HCT116 (cell line): ENCODE measurements at regions not wholly inside any gene's neighbourhood (a gene's known extent, or its start where the extent isn't known, plus 50 kb on each side); places are given as distances from the start of the nearest gene placed in this dataset.

Source experiments
- ATAC-seq: fragments of 200-7000 bp; cut with Tn5 transposase; 2 replicates; pipeline ENCODE4 v1.9.1; 2020; ENCODE audit warnings: mild to moderate bottlenecking, moderate library complexity
- BruUV-seq: library from RNA; stranded (reverse); fragments of 400-500 nt; replicated peaks from 2 replicates; lab custom pipeline; 2021; lab: Mats Ljungman, UMichigan
- CTCF ChIA-PET: fragments of 300-600 bp; sonication (Branson Sonifier 250); formaldehyde crosslinking; loops from one replicate; lab custom pipeline; 2021; ENCODE audit warnings: antibody characterized with exemption; lab: Charles Lee
- POLR2A ChIA-PET: fragments of 300-600, 350-600 bp; sonication (Branson Sonifier 250); formaldehyde crosslinking; loops from one replicate; lab custom pipeline; 2021; ENCODE audit warnings: antibody characterized with exemption; lab: Charles Lee
- RAD21 ChIA-PET, 2 experiments: fragments of 300-600 bp; sonication (Branson Sonifier 250); formaldehyde crosslinking; loops; one replicate each; lab custom pipeline; 2023; ENCODE audit warnings: low total read pairs in 2 of 2; ENCODE audit not compliant: uncharacterized antibody in 2 of 2, unreplicated experiment in 2 of 2, low non-redundant PET in 1 of 2; lab: Charles Lee
- DNase-seq: peaks from one replicate; pipeline ENCODE4 v3.0.0-alpha.2; 2010; ENCODE audit warnings: low read depth, low spot score
- H2AFZ ChIP-seq: fragments of 200-600 bp; shearing (Covaris generic), sonication (generic); 2 replicates; pipeline ENCODE4 v1.6.1; 2017; ENCODE audit warnings: low read depth, mixed run types, mixed read lengths, antibody characterized with exemption, low read length; ENCODE audit not compliant: poor library complexity, severe bottlenecking
- H3K27ac ChIP-seq: 2 replicates; pipeline ENCODE4 v1.5.1; 2012; ENCODE audit warnings: low read depth, low read length
- H3K27me3 ChIP-seq: fragments of 200-600 bp; sonication (generic); 2 replicates; pipeline ENCODE4 v1.6.1; 2016; ENCODE audit warnings: mixed run types, low read length, mixed read lengths; ENCODE audit not compliant: insufficient read depth
- H3K36me3 ChIP-seq, 2 experiments: fragments of 200-500 bp in 1 of 2; fragments of 200-600 bp in 1 of 2; sonication (Bioruptor generic) in 1 of 2; sonication (generic) in 1 of 2; 2 replicates each; pipeline versions ENCODE4 v1.5.1 to v1.6.1; 2014 to 2016; ENCODE audit warnings: low read length in 2 of 2, inconsistent platforms in 1 of 2, mixed read lengths in 1 of 2, mixed run types in 1 of 2; ENCODE audit not compliant: insufficient read depth in 2 of 2, control insufficient read depth in 1 of 2
- H3K4me1 ChIP-seq, 2 experiments: fragments of 200-600 bp in 1 of 2; sonication (generic) in 1 of 2; 2 replicates each; pipeline versions ENCODE4 v1.5.1 to v1.6.1; 2012 to 2017; ENCODE audit warnings: low read length in 2 of 2, inconsistent platforms in 1 of 2, mild to moderate bottlenecking in 1 of 2, mixed read lengths in 1 of 2, mixed run types in 1 of 2, moderate library complexity in 1 of 2; ENCODE audit not compliant: insufficient read depth in 2 of 2, control insufficient read depth in 1 of 2
- H3K4me2 ChIP-seq: fragments of 200-600 bp; sonication (generic); 2 replicates; pipeline ENCODE4 v1.6.1; 2017; ENCODE audit warnings: mixed run types, low read length, mixed read lengths
- H3K4me3 ChIP-seq, 2 experiments: fragments of 200-600 bp in 1 of 2; sonication (generic) in 1 of 2; replicated peaks in 1 of 2; 2 replicates each; pipeline ENCODE4 v1.5.1; 2011 to 2016; ENCODE audit warnings: low read length in 2 of 2, control low read depth in 1 of 2, low read depth in 1 of 2, mild to moderate bottlenecking in 1 of 2, mixed read lengths in 1 of 2, mixed run types in 1 of 2
- H3K79me2 ChIP-seq: fragments of 200-600 bp; sonication (generic); 2 replicates; pipeline ENCODE4 v1.6.1; 2017; ENCODE audit warnings: mild to moderate bottlenecking, mixed run types, low read length, moderate library complexity, mixed read lengths; ENCODE audit not compliant: insufficient read depth
- H3K9ac ChIP-seq: fragments of 200-600 bp; sonication (generic); 2 replicates; pipeline ENCODE4 v1.6.1; 2016; ENCODE audit warnings: low read length, mixed read lengths
- H3K9me2 ChIP-seq: fragments of 200-600 bp; sonication (generic), shearing (Covaris generic); 2 replicates; pipeline ENCODE4 v1.6.1; 2017; ENCODE audit warnings: mixed run types, mild to moderate bottlenecking, moderate library complexity; ENCODE audit not compliant: insufficient read depth
- H3K9me3 ChIP-seq, 2 experiments: fragments of 200-500 bp in 1 of 2; fragments of 200-600 bp in 1 of 2; sonication (Bioruptor generic) in 1 of 2; sonication (generic) in 1 of 2; 2 replicates each; pipeline ENCODE4 v1.6.1; 2014 to 2017; ENCODE audit warnings: low read length in 2 of 2, mixed read lengths in 2 of 2, inconsistent platforms in 1 of 2, low read depth in 1 of 2, mild to moderate bottlenecking in 1 of 2, mixed run types in 1 of 2, moderate library complexity in 1 of 2; ENCODE audit not compliant: control insufficient read depth in 1 of 2, insufficient read depth in 1 of 2
- H4K20me1 ChIP-seq: fragments of 200-600 bp; sonication (generic), shearing (Covaris generic); 2 replicates; pipeline ENCODE4 v1.6.1; 2017; ENCODE audit warnings: mixed run types, mild to moderate bottlenecking, moderate library complexity; ENCODE audit not compliant: insufficient read depth
- CBX3 ChIP-seq: IDR thresholded peaks from 2 replicates; pipeline ENCODE4 v1.6.1; 2012; ENCODE audit warnings: low read depth
- CEBPB ChIP-seq: IDR thresholded peaks from 2 replicates; pipeline ENCODE4 v1.6.1; 2012; ENCODE audit warnings: low read depth
- EGR1 ChIP-seq: IDR thresholded peaks from 2 replicates; pipeline ENCODE4 v1.6.1; 2012; ENCODE audit warnings: low read depth
- EZH2 ChIP-seq: fragments of 200-600 bp; sonication (generic); IDR thresholded peaks from 2 replicates; pipeline ENCODE4 v1.6.1; 2017; ENCODE audit warnings: antibody characterized with exemption, mixed run types
- JUND ChIP-seq: IDR thresholded peaks from 2 replicates; pipeline ENCODE4 v1.6.1; 2012
- POLR2A ChIP-seq: IDR thresholded peaks from 2 replicates; pipeline ENCODE4 v1.7.0; 2011; ENCODE audit warnings: borderline replicate concordance; ENCODE audit not compliant: insufficient read depth, insufficient read length; ENCODE audit errors: extremely low read depth
- POLR2AphosphoS5 ChIP-seq: IDR thresholded peaks from 2 replicates; pipeline ENCODE4 v1.6.1; 2011; ENCODE audit warnings: mild to moderate bottlenecking, low read depth, low read length, moderate library complexity
- SIN3A ChIP-seq: IDR thresholded peaks from 2 replicates; pipeline ENCODE4 v1.6.1; 2012; ENCODE audit warnings: low read depth
- SRF ChIP-seq: IDR thresholded peaks from 2 replicates; pipeline ENCODE4 v1.6.1; 2012; ENCODE audit warnings: low read depth
- TCF7L2 ChIP-seq: IDR thresholded peaks from 2 replicates; pipeline ENCODE4 v1.7.0; 2011; ENCODE audit warnings: borderline replicate concordance, inconsistent platforms; ENCODE audit not compliant: insufficient read depth, insufficient read length; ENCODE audit errors: extremely low read depth
- YY1 ChIP-seq: IDR thresholded peaks from 2 replicates; pipeline ENCODE4 v1.6.1; 2011; ENCODE audit warnings: low read length, low read depth, moderate library complexity, mild to moderate bottlenecking; ENCODE audit not compliant: insufficient replicate concordance; ENCODE audit errors: extremely low read depth
- ZFX ChIP-seq: fragments of 450-650 bp; IDR thresholded peaks from 2 replicates; pipeline ENCODE4 v1.6.1; 2017
- ZNF274 ChIP-seq: fragments of 200-500 bp; sonication (Bioruptor generic); IDR thresholded peaks from 2 replicates; pipeline ENCODE4 v1.6.1; 2014; ENCODE audit warnings: mild to moderate bottlenecking, low read depth, low read length, inconsistent platforms
- intact Hi-C: fragments of 100-400 bp; cut with micrococcal nuclease; formaldehyde crosslinking; loops from 2 replicates; pipeline ENCODE4 v1.10.0; 2022
- TF ChIP-seq, protein P1 (sequence below): IDR thresholded peaks from 2 replicates; pipeline ENCODE4 v1.6.1; 2012
- TF ChIP-seq, protein P2 (sequence below), 3 experiments: fragments of 200-600 bp in 1 of 3; sonication (generic) in 1 of 3; IDR thresholded peaks in 2 of 3; conservative IDR thresholded peaks in 1 of 3; 2 replicates each; pipeline ENCODE4 v1.5.1; 2012 to 2017; ENCODE audit warnings: low read depth in 2 of 3, low read length in 2 of 3, antibody characterized with exemption in 1 of 3, borderline replicate concordance in 1 of 3, control low read depth in 1 of 3, mild to moderate bottlenecking in 1 of 3, mixed read lengths in 1 of 3, mixed run types in 1 of 3, moderate library complexity in 1 of 3; ENCODE audit not compliant: insufficient read depth in 1 of 3

DNA sequence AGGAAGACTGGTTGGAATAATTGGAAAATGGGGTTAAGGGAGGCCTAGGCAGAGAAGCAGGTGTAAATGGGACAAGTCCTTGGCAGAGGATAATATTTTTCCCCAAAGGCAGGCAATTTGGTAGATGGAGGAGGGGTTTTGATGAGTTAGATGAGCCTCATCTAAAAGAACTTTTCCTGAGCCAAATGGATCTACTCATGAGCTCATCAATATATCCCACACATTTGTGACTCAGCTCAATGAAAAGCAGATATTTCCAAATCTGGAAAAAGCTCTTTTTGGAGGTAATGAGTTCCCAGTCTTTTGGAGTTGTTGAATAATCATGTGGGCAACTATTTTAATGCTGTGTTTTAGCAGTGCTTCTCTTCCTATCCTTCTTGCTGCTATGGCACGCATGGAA lies 685.5 kb upstream of the CITED2 start:
- Histone ChIP-seq H3K9me2 (no peaks in the 10 kb centered on the region; the same call in 1 of the 2 replicates), H3K4me3 (no peak overlapping the region), H2AFZ (no peak overlapping the region)
- RAD21 ChIA-PET, result no interaction called here
- CTCF ChIA-PET, result no interaction called here
- intact Hi-C loops, result no loop called here
- TF ChIP-seq EGR1 (no peak), JUND (no peak), POLR2AphosphoS5 (no peak), CEBPB (no peak), TCF7L2 (no peak), ZFX (no peak), ZNF274 (no peak)
- TF ChIP-seq, all 23 proteins: peak for 0
- Histone ChIP-seq H3K9ac (no peak overlapping the region), H3K27me3 (no peaks in the 10 kb centered on the region), H3K4me1 (no peaks in the 10 kb centered on the region), H3K36me3 (no peaks in the 10 kb centered on the region), H3K79me2 (no peaks in the 10 kb centered on the region), H3K27ac (no peak overlapping the region), H3K4me2 (no peak overlapping the region), H4K20me1 (no peaks in the 10 kb centered on the region), H3K9me3 (no peaks in the 10 kb centered on the region)
- BruUV-seq, result no TSS peak
- POLR2A ChIA-PET, result no interaction called here
- no peak for DNase-seq
- ATAC-seq, result no peak

DNA sequence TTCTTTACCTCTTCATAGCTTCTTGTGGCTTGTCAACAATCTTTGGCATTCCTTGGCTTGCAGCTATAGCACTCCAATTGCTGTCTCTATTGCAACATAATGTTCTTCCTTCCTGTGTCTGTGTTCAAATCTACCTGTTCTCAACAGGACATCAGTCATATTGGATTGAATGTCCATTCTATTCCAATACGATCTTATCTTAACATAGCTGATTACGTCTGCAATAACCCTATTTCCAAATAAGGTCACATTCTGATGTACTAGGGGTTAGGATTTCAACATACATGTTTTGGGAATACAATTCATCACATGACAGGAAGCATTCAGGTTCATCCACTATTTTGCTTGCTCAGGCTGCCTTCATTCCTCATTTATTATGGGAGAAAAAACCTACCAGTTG lies 684.4 kb upstream of the CITED2 start:
- POLR2A ChIA-PET, result no interaction called here
- intact Hi-C loops, result no loop called here

More for the DNA sequence above, 684.4 kb upstream of the CITED2 start:
- no peaks in the 10 kb centered on the region for H3K36me3 ChIP-seq
- no peaks in the 10 kb centered on the region; the same call in 1 of the 2 replicates for H3K9me2 ChIP-seq
- no peak overlapping the region for H3K9ac ChIP-seq
- no peaks in the 10 kb centered on the region for H3K27me3 ChIP-seq
- CTCF ChIA-PET, result no interaction called here
- no peak overlapping the region for H2AFZ ChIP-seq
- BruUV-seq, result no TSS peak
- TF ChIP-seq SIN3A, result no peak
- TF ChIP-seq SRF, result no peak
- no peak for TF ChIP-seq YY1
- no peak for TF ChIP-seq CBX3
- no peak for TF ChIP-seq JUND
- TF ChIP-seq EZH2, result no peak
- no peak for TF ChIP-seq CEBPB
- no peak for TF ChIP-seq ZNF274
- TF ChIP-seq, protein P1, sequence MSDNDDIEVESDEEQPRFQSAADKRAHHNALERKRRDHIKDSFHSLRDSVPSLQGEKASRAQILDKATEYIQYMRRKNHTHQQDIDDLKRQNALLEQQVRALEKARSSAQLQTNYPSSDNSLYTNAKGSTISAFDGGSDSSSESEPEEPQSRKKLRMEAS, result no peak
- no peak for TF ChIP-seq POLR2A
- TF ChIP-seq, protein P2, sequence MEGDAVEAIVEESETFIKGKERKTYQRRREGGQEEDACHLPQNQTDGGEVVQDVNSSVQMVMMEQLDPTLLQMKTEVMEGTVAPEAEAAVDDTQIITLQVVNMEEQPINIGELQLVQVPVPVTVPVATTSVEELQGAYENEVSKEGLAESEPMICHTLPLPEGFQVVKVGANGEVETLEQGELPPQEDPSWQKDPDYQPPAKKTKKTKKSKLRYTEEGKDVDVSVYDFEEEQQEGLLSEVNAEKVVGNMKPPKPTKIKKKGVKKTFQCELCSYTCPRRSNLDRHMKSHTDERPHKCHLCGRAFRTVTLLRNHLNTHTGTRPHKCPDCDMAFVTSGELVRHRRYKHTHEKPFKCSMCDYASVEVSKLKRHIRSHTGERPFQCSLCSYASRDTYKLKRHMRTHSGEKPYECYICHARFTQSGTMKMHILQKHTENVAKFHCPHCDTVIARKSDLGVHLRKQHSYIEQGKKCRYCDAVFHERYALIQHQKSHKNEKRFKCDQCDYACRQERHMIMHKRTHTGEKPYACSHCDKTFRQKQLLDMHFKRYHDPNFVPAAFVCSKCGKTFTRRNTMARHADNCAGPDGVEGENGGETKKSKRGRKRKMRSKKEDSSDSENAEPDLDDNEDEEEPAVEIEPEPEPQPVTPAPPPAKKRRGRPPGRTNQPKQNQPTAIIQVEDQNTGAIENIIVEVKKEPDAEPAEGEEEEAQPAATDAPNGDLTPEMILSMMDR (IDR thresholded peaks at IDR 0.05 in 2 of 3, conservative IDR thresholded peaks at IDR 0.05 in 1 of 3; ENCODE audit: borderline replicate concordance in 1 of 3, insufficient read depth in 1 of 3, low read depth in 2 of 3, low read length in 2 of 3), result no peak
- no peak for TF ChIP-seq TCF7L2
- no peak for ATAC-seq
- H3K9me3 ChIP-seq, result no peaks in the 10 kb centered on the region
- no peak overlapping the region for H3K4me2 ChIP-seq
- no peak for DNase-seq
- H3K4me3 ChIP-seq, result no peak overlapping the region
- H4K20me1 ChIP-seq, result no peaks in the 10 kb centered on the region
- no peak overlapping the region for H3K27ac ChIP-seq
- no peaks in the 10 kb centered on the region for H3K79me2 ChIP-seq
- RAD21 ChIA-PET, result no interaction called here
- no peaks in the 10 kb centered on the region for H3K4me1 ChIP-seq
